Activated CD4-positive, alpha-beta T cell treated with anti-CD3 and anti-CD28 coated beads, Interleukin-2, amount 10 ng/mL, durations not matched to agents 7 days and 5 days (primary cell): ENCODE measurements at regions not wholly inside any gene's neighbourhood (a gene's known extent, or its start where the extent isn't known, plus 50 kb on each side); places are given as distances from the start of the nearest gene placed in this dataset.

Experiments
- CTCF ChIA-PET: fragments of 350-600 bp; sonication (Branson Sonifier 250); formaldehyde crosslinking; loops from one replicate; lab custom pipeline; 2021; ENCODE audit warnings: antibody characterized with exemption; lab: Charles Lee
- POLR2A ChIA-PET: fragments of 350-600 bp; sonication (Branson Sonifier 250); formaldehyde crosslinking; loops from one replicate; lab custom pipeline; 2021; ENCODE audit warnings: antibody characterized with exemption; lab: Charles Lee
- DNase-seq: peaks from one replicate; pipeline ENCODE4 v3.0.0-alpha.2; 2020
- H3K27ac Mint-ChIP-seq: one replicate; pipeline ENCODE4 v1.8.0; 2021; ENCODE audit warnings: mild to moderate bottlenecking, moderate library complexity, mixed read lengths
- H3K27me3 Mint-ChIP-seq: one replicate; pipeline ENCODE4 v1.8.0; 2021; ENCODE audit warnings: mixed read lengths
- H3K36me3 Mint-ChIP-seq: one replicate; pipeline ENCODE4 v1.8.0; 2021; ENCODE audit warnings: low read depth, mixed read lengths
- H3K4me1 Mint-ChIP-seq: one replicate; pipeline ENCODE4 v1.8.0; 2021; ENCODE audit warnings: mixed read lengths
- H3K4me3 Mint-ChIP-seq: one replicate; pipeline ENCODE4 v1.8.0; 2021; ENCODE audit warnings: mild to moderate bottlenecking, moderate library complexity, mixed read lengths
- H3K9me3 Mint-ChIP-seq: one replicate; pipeline ENCODE4 v1.8.0; 2021; ENCODE audit warnings: mixed read lengths

GRCh38 chr5:116629168-116629567 lies 54.5 kb upstream of the SEMA6A start:
- H3K36me3 Mint-ChIP-seq: no peaks in the 10 kb centered on the region
- ChIA-PET POLR2A (no interaction called here), CTCF (no interaction called here)
- no peaks in the 10 kb centered on the region for H3K27me3 Mint-ChIP-seq
- no peak overlapping the region for H3K27ac Mint-ChIP-seq
- H3K4me1 Mint-ChIP-seq: no peaks in the 10 kb centered on the region
- H3K9me3 Mint-ChIP-seq: no peaks in the 10 kb centered on the region
- no peak overlapping the region for H3K4me3 Mint-ChIP-seq
- DNase-seq: no peak

- DNase-seq: no peak
- CTCF ChIA-PET: interaction anchor here (0.6 kb wide), 1 partner anchor 712 kb away, joined by 3 read pairs; no protein-coding TSS in a partner anchor
- no peaks in the 10 kb centered on the region for H3K36me3 Mint-ChIP-seq
- no peaks in the 10 kb centered on the region for H3K9me3 Mint-ChIP-seq
- POLR2A ChIA-PET: no interaction called here
- H3K4me3 Mint-ChIP-seq: no peak overlapping the region
- H3K27ac Mint-ChIP-seq: no peak overlapping the region
- no peaks in the 10 kb centered on the region for H3K4me1 Mint-ChIP-seq
- H3K27me3 Mint-ChIP-seq: no peaks in the 10 kb centered on the region
These were observed 52.5 kb upstream of the SEMA6A start for GRCh38 chr5:116626945-116627679.

- Mint-ChIP-seq H3K9me3 (no peaks in the 10 kb centered on the region), H3K4me1 (no peaks in the 10 kb centered on the region), H3K4me3 (no peak overlapping the region), H3K36me3 (no peaks in the 10 kb centered on the region), H3K27ac (no peak overlapping the region), H3K27me3 (no peaks in the 10 kb centered on the region)
- CTCF ChIA-PET: interaction anchor here (0.6 kb wide), 1 partner anchor 1675 kb away, joined by 3 read pairs; no protein-coding TSS in a partner anchor
- DNase-seq: no peak
- POLR2A ChIA-PET: no interaction called here
These were observed 51.7 kb upstream of the SEMA6A start for GRCh38 chr5:116626272-116626723.
